GM20431 (cell line): ENCODE measurements at regions not wholly inside any gene's neighbourhood (a gene's known extent, or its start where the extent isn't known, plus 50 kb on each side); places are given as distances from the start of the nearest gene placed in this dataset.
"Not testable (repeated sequence)": the region's sequence is repeated elsewhere in the genome, so short reads cannot be mapped to it uniquely, and the experiment has no call there.

ENCODE experiments used
- in situ Hi-C: fragments of 300-500 bp; cut with MseI, MboI; formaldehyde crosslinking; loops from one replicate; pipeline ENCODE4 v1.15.0; 2020; ENCODE audit warnings: low sequenced_read_pairs; ENCODE audit not compliant: unreplicated experiment

GRCh38 chr16:88128556-88128955 lies 177.3 kb downstream of the BANP start:
- in situ Hi-C loops = no loop called here

DNA sequence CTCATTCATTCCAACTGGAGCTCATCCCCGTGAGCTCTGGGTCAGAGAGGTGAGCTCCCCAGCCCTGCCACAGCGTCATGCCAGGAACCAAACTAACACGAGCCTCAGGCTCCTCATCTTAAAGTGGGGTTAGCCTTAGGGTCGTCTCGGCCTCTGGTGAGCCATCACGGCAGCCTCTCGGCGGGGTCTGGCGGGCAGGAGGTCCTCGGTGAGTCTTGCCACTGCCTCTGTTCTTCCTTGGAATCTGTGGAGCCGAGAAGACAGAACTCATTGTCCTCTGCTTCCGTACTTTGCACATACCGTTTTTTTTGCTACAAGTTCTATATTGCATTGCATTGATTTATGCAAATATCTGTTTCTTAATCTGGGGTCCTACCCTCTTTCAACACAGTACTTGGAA lies 177.9 kb downstream of the BANP start:
- in situ Hi-C loops = not testable (repeated sequence)

DNA sequence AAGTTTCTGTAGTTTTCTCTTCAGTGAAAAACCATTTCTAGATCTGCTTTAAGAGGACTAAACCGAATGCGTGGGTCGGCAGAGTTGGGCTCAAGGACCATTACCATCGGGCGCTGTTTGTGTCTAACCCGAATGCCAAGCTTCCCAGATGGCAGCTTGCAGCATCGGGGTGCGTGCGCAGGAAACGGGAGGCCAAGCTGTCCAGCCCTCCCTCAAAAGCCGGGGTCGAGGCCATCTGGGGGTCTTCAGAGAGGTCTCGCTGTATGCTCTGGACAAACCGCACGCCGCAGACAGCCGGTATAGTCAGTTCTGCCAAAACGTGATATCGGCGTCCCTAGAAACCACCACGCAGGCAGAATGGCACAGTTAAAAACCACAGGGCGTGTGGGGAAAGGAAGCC lies 178.8 kb downstream of the BANP start:
- in situ Hi-C loops = no loop called here

GRCh38 chr16:88130681-88131080 lies 179.4 kb downstream of the BANP start:
- in situ Hi-C loops = no loop called here

- in situ Hi-C loops = no loop called here
Observed at GRCh38 chr16:88131256-88131655, 180.0 kb downstream of the BANP start.

DNA sequence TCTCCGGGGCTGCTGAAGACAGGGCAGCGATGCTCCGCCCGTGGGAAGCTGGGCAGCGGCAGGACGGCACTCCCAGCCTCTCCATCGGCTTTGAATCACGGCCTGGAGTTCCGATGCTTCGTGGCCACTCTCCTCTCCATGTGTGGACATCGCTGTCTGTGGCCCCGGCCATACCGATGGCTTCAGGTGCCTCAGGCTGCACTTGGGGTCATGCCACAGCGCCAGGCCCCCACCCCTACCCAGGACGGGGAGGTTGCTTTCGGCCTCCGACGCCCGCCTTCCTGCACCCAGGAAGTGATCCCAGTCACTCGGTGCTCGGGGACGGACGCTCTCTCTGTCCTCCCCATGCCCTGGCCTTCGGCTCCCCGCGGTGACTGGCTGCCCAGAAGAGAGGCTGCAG lies 180.7 kb downstream of the BANP start:
- in situ Hi-C loops = no loop called here

GRCh38 chr16:88132836-88133506 lies 181.7 kb downstream of the BANP start:
- in situ Hi-C loops = no loop called here

DNA sequence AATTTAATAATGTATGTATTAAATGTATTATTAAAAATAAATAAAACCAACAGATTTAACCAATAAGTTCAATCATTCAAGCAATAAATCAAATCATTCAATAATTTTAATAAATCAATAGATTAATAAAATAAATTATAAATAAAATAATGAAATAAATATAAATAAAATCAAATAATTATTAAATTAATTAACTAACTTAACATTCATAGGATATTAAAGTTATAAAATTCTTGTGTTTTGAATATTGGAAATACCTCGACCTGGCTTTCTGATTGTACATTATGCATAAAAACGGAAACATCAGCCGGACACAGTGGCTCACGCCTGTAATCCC lies 182.2 kb downstream of the BANP start:
- in situ Hi-C loops = no loop called here

DNA sequence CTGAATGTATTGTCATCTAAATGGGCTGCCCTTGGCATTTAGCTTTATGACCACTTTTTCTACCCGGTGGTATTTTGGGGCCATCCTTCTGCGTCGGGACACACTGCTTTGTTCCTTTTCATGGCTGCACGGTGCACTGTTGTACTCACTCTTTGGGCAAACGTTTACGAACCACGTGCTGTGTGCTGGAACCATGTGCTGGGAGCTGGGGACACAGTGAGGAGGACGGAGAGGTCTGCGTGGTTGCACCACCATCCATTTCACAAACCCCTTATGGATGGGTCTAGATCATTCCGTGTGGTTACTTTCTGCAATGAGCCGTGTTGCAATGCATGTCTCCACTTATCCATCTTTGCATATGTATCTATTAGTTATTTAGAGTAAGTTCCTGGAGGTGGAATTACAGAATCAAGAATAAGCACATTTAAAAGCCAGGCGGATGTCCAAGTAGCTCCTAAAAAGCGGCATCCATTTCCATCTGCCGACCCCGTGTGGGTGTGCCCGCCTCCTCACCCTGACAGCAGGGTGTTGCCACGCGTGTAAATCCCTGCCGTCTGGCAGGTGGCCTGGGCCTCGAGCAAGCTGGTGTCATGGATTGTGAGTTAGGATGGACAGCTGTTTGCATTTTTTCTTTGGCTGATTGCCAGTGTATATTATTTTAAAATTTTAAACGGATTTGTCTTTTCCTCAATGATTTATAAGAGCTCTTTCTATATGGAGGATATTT lies 183.1 kb downstream of the BANP start:
- in situ Hi-C loops = not testable (repeated sequence)

GRCh38 chr16:88134899-88135682 lies 183.9 kb downstream of the BANP start:
- in situ Hi-C loops = not testable (repeated sequence)

- in situ Hi-C loops = not testable (repeated sequence)
Observed at GRCh38 chr16:88136211-88136713, 185.0 kb downstream of the BANP start.

- in situ Hi-C loops = not testable (repeated sequence)
Observed at GRCh38 chr16:88136939-88137338, 185.7 kb downstream of the BANP start.

- in situ Hi-C loops = not testable (repeated sequence)
Observed at GRCh38 chr16:88139141-88139540, 187.9 kb downstream of the BANP start.

- in situ Hi-C loops = not testable (repeated sequence)
Observed at GRCh38 chr16:88140195-88140594, 189.0 kb downstream of the BANP start.

GRCh38 chr16:88141580-88141979 lies 190.3 kb downstream of the BANP start:
- in situ Hi-C loops = no loop called here

GRCh38 chr16:88142056-88142935 lies 191.1 kb downstream of the BANP start:
- in situ Hi-C loops = not testable (repeated sequence)

DNA sequence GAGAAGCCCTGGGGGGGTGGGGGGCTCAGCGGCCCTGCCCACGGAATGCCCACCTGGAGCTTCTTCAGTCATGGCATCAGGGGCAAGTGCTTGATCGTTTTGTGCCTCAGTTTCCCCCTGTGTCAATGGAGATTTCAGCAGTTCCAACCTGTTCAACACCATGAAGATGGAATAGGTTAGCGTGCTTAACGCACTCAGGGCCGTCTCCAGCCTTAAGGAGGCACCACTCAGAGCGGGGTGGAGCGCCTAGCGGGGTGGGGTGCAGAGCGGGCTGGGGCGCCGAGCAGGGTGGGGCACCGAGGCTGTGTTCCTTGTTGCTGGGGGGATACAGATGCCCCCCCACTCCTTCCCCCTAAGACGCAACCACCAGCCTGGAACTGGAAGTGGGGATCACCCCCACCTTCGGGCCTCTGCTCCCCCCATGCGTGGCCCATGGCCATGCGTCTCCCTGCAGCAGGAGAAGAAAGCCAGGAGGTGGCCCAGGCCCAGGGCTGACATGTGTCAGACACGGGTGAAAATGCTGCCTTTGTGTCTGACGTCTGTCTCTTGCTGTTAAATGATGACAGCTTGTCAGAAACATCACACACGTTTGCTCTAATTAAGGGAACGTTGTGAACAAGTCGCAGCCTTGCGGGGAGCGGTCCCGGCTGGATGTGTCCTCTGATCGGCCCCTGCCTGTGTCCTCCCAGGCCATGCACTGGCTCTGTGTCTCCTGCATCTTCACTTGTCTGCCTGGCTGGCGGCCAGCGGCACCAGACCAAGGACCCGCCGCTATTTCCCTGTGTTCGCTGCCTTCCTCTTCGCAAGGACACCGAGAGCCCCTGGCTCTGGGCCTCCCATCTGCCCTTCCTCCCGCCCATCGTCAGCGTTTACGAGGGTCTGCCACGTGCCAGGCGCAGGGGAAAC lies 192.1 kb downstream of the BANP start:
- in situ Hi-C loops = not testable (repeated sequence)

- in situ Hi-C loops = no loop called here
Observed at GRCh38 chr16:88144028-88144511, 192.8 kb downstream of the BANP start.

DNA sequence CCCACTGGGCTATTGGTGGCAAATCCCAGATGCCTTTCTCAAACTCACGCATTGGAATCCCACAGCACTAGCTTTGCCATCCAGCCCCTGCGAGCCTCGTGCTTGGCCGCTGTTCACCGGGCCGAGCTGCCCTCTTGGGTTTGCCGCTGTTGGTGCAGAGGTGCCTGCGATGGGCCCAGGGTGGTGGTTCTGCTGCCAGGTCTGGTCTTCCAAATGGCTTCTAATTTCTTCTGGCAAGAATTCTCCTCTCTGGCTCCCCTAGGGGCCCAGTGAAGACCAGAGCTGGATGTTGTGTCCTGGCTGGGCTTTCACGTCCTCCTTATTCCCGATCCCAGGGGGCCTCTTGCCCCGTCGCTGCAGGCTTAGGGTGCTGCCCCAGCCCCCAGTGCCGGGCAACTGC lies 194.1 kb downstream of the BANP start:
- in situ Hi-C loops = not testable (repeated sequence)
